Trophoblast cell (in vitro differentiated cells and primary cell): ENCODE measurements at regions not wholly inside any gene's neighbourhood (a gene's known extent, or its start where the extent isn't known, plus 50 kb on each side); places are given as distances from the start of the nearest gene placed in this dataset.

Source experiments
- DNase-seq, 2 donors: peaks; one replicate each; pipeline ENCODE4 v3.0.0-alpha.2; 2016
- H2AFZ ChIP-seq: 2 replicates; pipeline ENCODE4 v1.6.1; 2013; ENCODE audit warnings: low read length, moderate library complexity, mild to moderate bottlenecking; ENCODE audit not compliant: insufficient read depth, poor library complexity
- H2AK5ac ChIP-seq: 2 replicates; pipeline ENCODE4 v1.6.1; 2013; ENCODE audit warnings: mild to moderate bottlenecking, low read length
- H2BK120ac ChIP-seq: 2 replicates; pipeline ENCODE4 v1.6.1; 2013; ENCODE audit warnings: low read length, mild to moderate bottlenecking, moderate library complexity; ENCODE audit not compliant: insufficient read depth, poor library complexity
- H2BK12ac ChIP-seq: 2 replicates; pipeline ENCODE4 v1.6.1; 2013; ENCODE audit warnings: mild to moderate bottlenecking, low read length, moderate library complexity
- H2BK5ac ChIP-seq: 2 replicates; pipeline ENCODE4 v1.6.1; 2013; ENCODE audit warnings: low read length, low read depth, moderate library complexity, mild to moderate bottlenecking; ENCODE audit not compliant: poor library complexity
- H3K14ac ChIP-seq: 2 replicates; pipeline ENCODE4 v1.6.1; 2013; ENCODE audit warnings: mild to moderate bottlenecking, low read length
- H3K18ac ChIP-seq: 2 replicates; pipeline ENCODE4 v1.6.1; 2013; ENCODE audit warnings: mild to moderate bottlenecking, low read length
- H3K23ac ChIP-seq: 2 replicates; pipeline ENCODE4 v1.6.1; 2013; ENCODE audit warnings: low read length
- H3K27ac ChIP-seq: 2 replicates; pipeline ENCODE4 v1.5.1; 2013; ENCODE audit warnings: low read depth, mild to moderate bottlenecking, inconsistent platforms, low read length, moderate library complexity
- H3K27me3 ChIP-seq: 2 replicates; pipeline ENCODE4 v1.6.1; 2013; ENCODE audit warnings: inconsistent platforms, mild to moderate bottlenecking, low read length, moderate library complexity; ENCODE audit not compliant: insufficient read depth
- H3K36me3 ChIP-seq, 2 experiments: 1 replicate in 1 of 2; 2 replicates in 1 of 2; pipeline ENCODE4 v1.6.1; 2013; ENCODE audit warnings: low read length in 2 of 2, mild to moderate bottlenecking in 2 of 2, moderate library complexity in 1 of 2; ENCODE audit not compliant: insufficient read depth in 2 of 2, control insufficient read depth in 1 of 2
- H3K4ac ChIP-seq: 2 replicates; pipeline ENCODE4 v1.6.1; 2013; ENCODE audit warnings: low read depth, mild to moderate bottlenecking, low read length, moderate library complexity
- H3K4me1 ChIP-seq, 2 experiments: 1 replicate in 1 of 2; 2 replicates in 1 of 2; pipeline ENCODE4 v1.6.1; 2013; ENCODE audit warnings: low read length in 2 of 2, mild to moderate bottlenecking in 2 of 2, moderate library complexity in 1 of 2; ENCODE audit not compliant: insufficient read depth in 2 of 2, control insufficient read depth in 1 of 2
- H3K4me2 ChIP-seq: 2 replicates; pipeline ENCODE4 v1.6.1; 2013; ENCODE audit warnings: inconsistent platforms, mild to moderate bottlenecking, low read length, moderate library complexity
- H3K4me3 ChIP-seq: 2 replicates; pipeline ENCODE4 v1.5.1; 2013; ENCODE audit warnings: mild to moderate bottlenecking, low read depth, low read length, inconsistent platforms
- H3K79me1 ChIP-seq: one replicate; pipeline ENCODE4 v1.6.1; 2013; ENCODE audit warnings: low read length
- H3K79me2 ChIP-seq: 2 replicates; pipeline ENCODE4 v1.6.1; 2013; ENCODE audit warnings: low read length, mild to moderate bottlenecking; ENCODE audit not compliant: control insufficient read depth, insufficient read depth, poor library complexity
- H3K9ac ChIP-seq: 2 replicates; pipeline ENCODE4 v1.6.1; 2013; ENCODE audit warnings: mild to moderate bottlenecking, low read length
- H3K9me3 ChIP-seq: 2 replicates; pipeline ENCODE4 v1.6.1; 2013; ENCODE audit warnings: low read depth, mild to moderate bottlenecking, control low read depth, inconsistent platforms, low read length; ENCODE audit not compliant: insufficient read depth
- H4K12ac ChIP-seq: 2 replicates; pipeline ENCODE4 v1.6.1; 2013; ENCODE audit warnings: low read depth, mild to moderate bottlenecking, low read length, moderate library complexity
- H4K8ac ChIP-seq: 2 replicates; pipeline ENCODE4 v1.6.1; 2013; ENCODE audit warnings: low read depth, mild to moderate bottlenecking, low read length, moderate library complexity
- H4K91ac ChIP-seq: one replicate; pipeline ENCODE4 v1.6.1; 2013; ENCODE audit warnings: low read depth, mild to moderate bottlenecking, low read length, moderate library complexity
- WGBS: extraction: QIAGEN DNeasy Blood & Tissue Kit; methylation state at CpG from one replicate; pipeline ENCODE4 v1.1.7; 2013; ENCODE audit warnings: missing lambda C conversion rate; ENCODE audit not compliant: insufficient read length, insufficient coverage; ENCODE audit errors: extremely low coverage; 5-methylcytosine and 5-hydroxymethylcytosine counted together

DNA sequence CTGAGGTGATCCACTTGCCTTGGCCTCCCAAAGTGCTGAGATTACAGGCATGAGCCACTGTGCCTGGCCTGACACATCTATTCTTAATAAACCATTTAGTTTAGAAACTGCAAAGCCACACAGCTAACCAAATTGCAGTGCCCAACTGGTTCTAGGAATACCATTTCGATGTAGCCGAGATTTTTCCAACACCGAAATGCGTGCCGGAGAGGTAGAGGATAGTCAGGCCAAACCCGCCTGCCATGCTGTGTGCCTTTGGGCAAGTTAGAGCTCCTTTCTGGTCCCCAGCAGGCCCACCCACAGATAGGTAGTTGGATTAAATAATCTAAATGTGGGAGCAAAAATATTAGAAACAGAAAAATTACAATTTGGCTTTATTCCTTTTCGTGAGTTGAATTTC lies 254.4 kb downstream of the FOXD2 start:
- H3K23ac ChIP-seq: no peak overlapping the region

DNA sequence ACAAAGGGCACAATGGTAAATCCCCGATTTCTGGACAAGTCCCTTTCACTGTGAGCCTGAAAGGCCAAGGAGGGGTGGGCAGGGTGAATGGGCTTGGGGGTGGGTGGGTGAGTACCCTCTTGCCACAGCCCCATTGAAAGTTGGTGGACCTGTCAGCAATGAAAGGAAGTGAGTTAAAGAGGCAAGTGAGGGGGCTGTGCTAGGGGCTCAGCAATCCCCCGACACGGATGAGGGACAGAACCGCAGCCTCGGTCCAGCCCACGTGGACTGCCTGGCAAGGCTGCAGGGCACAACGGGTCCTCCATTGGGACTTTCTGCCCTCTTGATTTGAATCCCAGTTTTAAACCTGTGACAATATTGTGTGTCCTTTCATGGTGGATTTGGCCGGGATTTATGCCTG lies 255.3 kb downstream of the FOXD2 start:
- DNase-seq: no peak
- Histone ChIP-seq H2AFZ (no peak overlapping the region), H3K36me3 (no peaks in the 10 kb centered on the region), H3K79me1 (no peaks in the 10 kb centered on the region), H4K8ac (no peak overlapping the region), H3K9me3 (no peaks in the 10 kb centered on the region), H4K12ac (no peak overlapping the region), H4K91ac (no peak overlapping the region), H2BK5ac (no peak overlapping the region), H3K4ac (no peak overlapping the region), H3K79me2 (no peaks in the 10 kb centered on the region), H2AK5ac (no peak overlapping the region), H2BK12ac (no peak overlapping the region), H3K4me2 (no peak overlapping the region), H3K27me3 (no peaks in the 10 kb centered on the region), H2BK120ac (no peak overlapping the region), H3K18ac (no peak overlapping the region), H3K23ac (no peak overlapping the region), H3K27ac (no peak overlapping the region), H3K4me3 (no peak overlapping the region), H3K4me1 (no peaks in the 10 kb centered on the region), H3K14ac (no peak overlapping the region), H3K9ac (no peak overlapping the region)
- WGBS: no CpG with 5 or more reads among the region's 8 CpGs

More for the DNA sequence above, 254.4 kb downstream of the FOXD2 start:
- no peak overlapping the region for H3K4me2 ChIP-seq
- no peak overlapping the region for H3K4ac ChIP-seq
- H3K9ac ChIP-seq: no peak overlapping the region
- no peaks in the 10 kb centered on the region for H3K27me3 ChIP-seq
- no peak overlapping the region for H3K18ac ChIP-seq
- no peak overlapping the region for H2BK12ac ChIP-seq
- H2AFZ ChIP-seq: no peak overlapping the region
- no peaks in the 10 kb centered on the region for H3K79me1 ChIP-seq
- no peak overlapping the region for H3K14ac ChIP-seq
- H3K4me1 ChIP-seq: no peaks in the 10 kb centered on the region
- H2BK120ac ChIP-seq: no peak overlapping the region
- no peak overlapping the region for H3K27ac ChIP-seq
- H3K79me2 ChIP-seq: no peaks in the 10 kb centered on the region
- no peak overlapping the region for H4K8ac ChIP-seq
- no peaks in the 10 kb centered on the region for H3K9me3 ChIP-seq
- H2AK5ac ChIP-seq: no peak overlapping the region
- H3K36me3 ChIP-seq: no peaks in the 10 kb centered on the region
- DNase-seq: no peak
- no CpG with 5 or more reads among the region's 7 CpGs for WGBS
- H2BK5ac ChIP-seq: no peak overlapping the region
- H4K12ac ChIP-seq: no peak overlapping the region
- no peak overlapping the region for H4K91ac ChIP-seq
- no peak overlapping the region for H3K4me3 ChIP-seq

DNA sequence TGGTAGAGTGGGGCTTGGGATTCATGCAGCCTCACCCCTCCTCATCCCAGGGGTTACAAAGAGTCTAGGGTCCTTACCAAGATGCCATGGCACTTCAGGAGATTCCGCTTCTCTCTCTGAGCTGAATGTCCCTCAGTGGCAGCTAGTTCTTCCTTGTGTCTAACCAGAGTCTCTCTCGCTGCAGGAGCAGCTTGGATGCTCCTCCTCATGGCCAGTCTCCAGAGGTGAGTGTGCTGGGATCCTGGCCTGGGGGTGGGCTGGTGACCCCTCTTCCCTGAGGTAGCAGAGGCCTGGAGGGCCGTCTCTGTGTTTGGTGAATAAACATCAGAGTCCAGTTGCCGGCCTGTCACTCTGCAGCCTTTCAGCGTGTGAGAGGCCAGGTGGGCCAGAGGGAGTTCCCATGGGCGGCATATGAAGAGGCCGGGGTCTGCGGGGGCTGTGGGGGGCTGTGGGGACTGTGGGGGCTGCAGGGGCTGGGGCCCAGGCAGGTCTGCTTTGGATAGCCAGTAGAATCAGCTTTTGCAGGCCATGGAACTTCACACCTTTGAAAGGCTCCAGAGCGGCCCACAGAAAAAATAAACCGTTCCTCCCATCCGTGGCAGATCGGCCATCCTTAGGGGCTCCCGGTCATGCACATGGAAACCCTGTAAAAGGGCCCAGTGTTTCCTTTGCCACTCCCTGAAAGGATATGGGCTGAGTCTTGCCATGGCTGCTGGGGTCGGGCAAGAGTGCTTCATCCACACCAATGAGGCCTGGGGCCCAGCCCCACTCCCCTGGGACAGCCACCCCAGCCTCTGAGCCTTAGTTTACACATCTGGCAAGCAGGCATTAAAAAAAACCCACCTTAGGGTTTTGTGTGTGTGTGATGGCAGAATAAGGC lies 256.4 kb downstream of the FOXD2 start:
- Histone ChIP-seq H3K79me2 (no peaks in the 10 kb centered on the region), H2BK120ac (no peak overlapping the region), H4K91ac (no peak overlapping the region), H2AFZ (no peak overlapping the region), H3K14ac (no peak overlapping the region), H3K9me3 (no peaks in the 10 kb centered on the region), H2AK5ac (no peak overlapping the region), H3K79me1 (no peaks in the 10 kb centered on the region), H3K27me3 (no peaks in the 10 kb centered on the region), H3K18ac (no peak overlapping the region), H2BK5ac (no peak overlapping the region), H3K36me3 (no peaks in the 10 kb centered on the region), H3K23ac (no peak overlapping the region), H2BK12ac (no peak overlapping the region), H3K4me3 (no peak overlapping the region), H3K4me1 (no peaks in the 10 kb centered on the region), H4K8ac (no peak overlapping the region), H3K27ac (no peak overlapping the region), H3K4me2 (no peak overlapping the region), H4K12ac (no peak overlapping the region), H3K4ac (no peak overlapping the region), H3K9ac (no peak overlapping the region)
- no CpG with 5 or more reads among the region's 14 CpGs for WGBS
- DNase-seq: no peak

DNA sequence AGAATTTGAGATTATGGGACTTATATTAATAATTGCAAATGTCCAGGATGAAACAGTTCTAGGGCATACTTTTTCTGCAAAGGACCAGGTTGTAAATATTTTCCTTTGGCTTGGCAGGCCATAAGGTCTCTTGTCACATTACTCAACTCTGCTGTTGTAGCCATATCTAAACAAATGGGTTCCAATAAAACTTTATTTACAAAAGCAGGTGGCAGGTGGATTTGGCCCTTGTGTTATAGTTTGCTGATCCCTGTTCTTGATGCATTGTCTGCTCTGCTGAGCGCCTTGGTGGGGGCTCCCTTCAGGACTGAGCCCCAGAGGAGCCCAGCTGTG lies 258.5 kb downstream of the FOXD2 start:
- no peak overlapping the region for H2AK5ac ChIP-seq
- H3K23ac ChIP-seq: no peak overlapping the region
- no peak overlapping the region for H3K18ac ChIP-seq
- H3K4me3 ChIP-seq: no peak overlapping the region
- H3K27me3 ChIP-seq: no peaks in the 10 kb centered on the region
- H4K91ac ChIP-seq: no peak overlapping the region
- H3K14ac ChIP-seq: no peak overlapping the region
- no peak overlapping the region for H4K12ac ChIP-seq
- H2BK5ac ChIP-seq: no peak overlapping the region
- H3K79me2 ChIP-seq: no peaks in the 10 kb centered on the region
- H3K9ac ChIP-seq: no peak overlapping the region
- no peak for DNase-seq
- H3K9me3 ChIP-seq: no peaks in the 10 kb centered on the region
- no peaks in the 10 kb centered on the region for H3K79me1 ChIP-seq
- no peak overlapping the region for H3K27ac ChIP-seq
- H2AFZ ChIP-seq: no peak overlapping the region
- H2BK12ac ChIP-seq: no peak overlapping the region
- WGBS: no CpG with 5 or more reads among the region's 1 CpG
- no peaks in the 10 kb centered on the region for H3K36me3 ChIP-seq
- no peak overlapping the region for H3K4ac ChIP-seq
- no peak overlapping the region for H2BK120ac ChIP-seq
- H3K4me1 ChIP-seq: no peaks in the 10 kb centered on the region
- no peak overlapping the region for H4K8ac ChIP-seq
- no peak overlapping the region for H3K4me2 ChIP-seq
